HG02588 (cell line): ENCODE measurements at regions not wholly inside any gene's neighbourhood (a gene's known extent, or its start where the extent isn't known, plus 50 kb on each side); places are given as distances from the start of the nearest gene placed in this dataset.
A peak's percentile ranks its signal among the peaks of the same experiment; 100 is the strongest.

Source experiments
- ATAC-seq: cut with Tn5 transposase; IDR thresholded peaks from one replicate; pipeline ENCODE4 v1.9.1; 2021; ENCODE audit warnings: mild to moderate bottlenecking, moderate library complexity; ENCODE audit not compliant: unreplicated experiment

GRCh38 chr5:139733698-139734538, 61.7 kb upstream of the PSD2 start:
- ATAC-seq, result no peak

GRCh38 chr5:139734539-139734916, 61.1 kb upstream of the PSD2 start:
- ATAC-seq, result no peak

DNA sequence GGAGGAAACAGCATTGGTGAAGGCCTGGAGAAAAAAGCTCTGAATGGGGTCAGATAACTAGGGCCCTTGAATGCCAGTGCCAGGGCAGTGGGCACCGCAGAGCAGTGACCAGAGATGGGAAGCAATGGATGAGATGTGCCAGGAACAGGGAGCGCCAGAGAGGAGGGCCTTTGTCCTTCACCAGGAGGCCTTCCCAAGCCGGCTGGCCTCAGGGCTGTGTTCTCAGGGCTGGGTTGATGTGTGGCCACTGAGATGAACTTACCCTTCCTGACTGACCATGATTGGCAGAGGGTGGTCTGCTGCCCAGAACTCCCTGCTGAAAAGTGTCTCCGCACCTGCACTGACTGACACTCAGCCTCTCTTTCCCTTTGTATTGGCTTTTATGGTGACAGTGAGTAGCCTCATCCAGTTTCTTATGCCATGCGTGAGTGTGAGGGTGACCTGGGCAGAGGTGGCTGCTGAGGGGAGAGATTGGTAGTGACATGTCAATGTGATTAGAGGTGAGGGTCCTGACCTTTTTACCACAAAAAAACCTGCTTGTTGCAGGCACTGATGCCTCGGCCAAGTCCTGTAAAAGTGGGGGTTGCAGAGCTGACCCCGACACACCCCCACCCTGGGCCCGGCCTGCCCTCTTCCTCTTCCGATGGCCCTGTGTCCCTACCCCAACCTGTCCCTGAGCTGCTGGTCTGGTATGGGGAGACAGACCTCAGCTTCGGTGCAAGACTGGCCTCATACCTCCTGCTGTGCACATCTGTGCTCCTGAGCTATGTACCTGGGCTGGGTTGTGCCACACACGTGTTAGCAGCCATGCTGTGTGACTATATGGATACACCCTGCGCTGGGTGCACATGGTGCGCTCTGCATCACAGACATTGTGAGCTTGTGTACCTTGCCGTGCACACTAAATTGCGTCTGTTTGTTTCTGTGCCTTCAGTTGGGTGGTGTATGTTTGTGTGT, 57.1 kb upstream of the PSD2 start:
- no peak for ATAC-seq

GRCh38 chr5:139739150-139739974, 56.2 kb upstream of the PSD2 start:
- no peak for ATAC-seq

DNA sequence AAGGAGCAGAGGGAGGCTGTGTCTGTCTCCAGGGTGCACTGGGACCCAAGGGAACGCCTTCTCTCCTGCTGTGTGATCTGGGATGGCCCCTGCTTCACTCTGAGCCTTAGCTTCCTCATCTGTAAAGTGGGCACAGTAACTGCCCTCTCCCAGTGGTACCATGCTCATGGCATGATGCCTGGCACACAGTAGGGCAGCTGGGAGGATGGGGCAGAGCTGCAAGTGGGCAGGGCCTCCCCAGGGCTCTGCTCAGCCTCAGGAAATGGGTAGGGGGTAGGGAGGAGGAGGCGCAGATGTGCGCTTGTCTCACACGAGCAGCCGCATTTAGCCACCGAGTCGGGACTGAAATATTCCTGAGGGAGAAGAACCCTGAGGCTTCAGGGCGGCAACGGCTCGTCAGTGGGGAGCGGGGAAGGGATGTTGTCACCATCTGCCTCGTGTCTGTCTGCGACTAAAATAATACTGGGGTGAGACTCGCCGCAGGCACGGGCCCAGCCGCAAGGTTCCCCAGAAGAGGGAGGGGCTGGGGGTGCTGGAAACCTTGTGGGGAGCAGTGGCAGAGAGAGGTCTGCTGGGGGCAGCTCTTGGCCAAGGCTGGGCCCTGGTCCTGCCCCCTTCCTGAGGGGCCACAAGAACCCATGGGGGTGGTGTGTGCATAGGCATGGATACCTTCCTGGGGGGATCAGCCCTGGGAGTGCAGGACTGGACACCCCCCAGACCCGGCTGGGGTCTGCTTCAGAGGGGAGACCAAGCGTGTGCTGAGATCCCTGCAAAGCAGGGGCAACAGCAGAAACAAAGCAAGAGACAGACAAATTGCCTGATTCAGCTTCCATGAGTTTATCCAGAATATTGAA, 55.2 kb upstream of the PSD2 start:
- ATAC-seq, result no peak

DNA sequence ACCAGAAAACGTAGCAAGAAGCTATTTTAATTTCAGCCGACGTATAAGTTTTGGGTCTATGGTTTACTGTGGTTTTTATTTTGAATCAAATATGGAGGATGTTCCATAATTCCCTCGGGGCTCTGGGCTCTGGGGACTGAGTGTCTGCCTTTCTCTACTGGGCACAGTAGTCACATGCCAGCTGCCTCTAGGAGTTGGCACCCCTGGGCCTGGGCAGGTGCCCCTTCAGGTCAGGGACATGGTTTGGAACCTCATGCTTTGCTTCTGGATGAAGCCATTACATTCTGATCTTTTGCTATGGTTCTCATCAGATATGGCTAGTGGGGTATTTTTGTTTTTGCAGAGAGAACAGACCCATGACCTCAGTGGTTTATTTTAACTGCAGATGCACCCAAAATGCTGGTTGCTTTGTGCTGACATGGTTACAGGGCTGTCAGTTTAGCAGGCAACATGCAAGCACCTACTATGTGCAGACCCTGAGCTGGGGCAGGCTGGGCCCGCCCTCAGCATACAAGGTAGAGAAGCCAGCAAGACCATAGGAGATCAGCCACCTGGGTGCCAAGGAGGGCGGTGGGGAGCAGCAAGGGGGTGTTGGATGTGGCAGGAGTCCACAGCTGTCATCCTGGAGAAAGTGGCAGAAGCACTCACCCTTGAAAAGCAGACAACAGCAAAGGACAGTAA, 54.5 kb upstream of the PSD2 start:
- ATAC-seq, result no peak

DNA sequence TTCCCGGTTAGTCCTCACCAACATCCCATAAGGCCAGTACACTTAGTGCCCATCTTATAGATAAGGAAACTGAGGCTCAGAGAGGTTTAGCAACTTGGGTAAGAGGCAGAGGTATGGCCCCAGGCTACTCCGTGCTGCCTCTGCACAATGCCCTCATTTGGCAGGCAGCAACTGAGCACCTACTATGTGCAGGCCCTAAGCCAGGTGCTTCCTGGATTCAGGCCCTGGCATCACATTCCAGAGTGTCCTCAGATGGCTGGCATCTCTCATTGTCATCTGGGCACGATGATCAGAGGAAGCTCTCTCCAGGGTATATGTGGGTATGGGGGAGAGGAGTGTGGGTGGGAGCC, 53.8 kb upstream of the PSD2 start:
- no peak for ATAC-seq

- ATAC-seq, result no peak
Measured at GRCh38 chr5:139742173-139742903, 53.3 kb upstream of the PSD2 start.

DNA sequence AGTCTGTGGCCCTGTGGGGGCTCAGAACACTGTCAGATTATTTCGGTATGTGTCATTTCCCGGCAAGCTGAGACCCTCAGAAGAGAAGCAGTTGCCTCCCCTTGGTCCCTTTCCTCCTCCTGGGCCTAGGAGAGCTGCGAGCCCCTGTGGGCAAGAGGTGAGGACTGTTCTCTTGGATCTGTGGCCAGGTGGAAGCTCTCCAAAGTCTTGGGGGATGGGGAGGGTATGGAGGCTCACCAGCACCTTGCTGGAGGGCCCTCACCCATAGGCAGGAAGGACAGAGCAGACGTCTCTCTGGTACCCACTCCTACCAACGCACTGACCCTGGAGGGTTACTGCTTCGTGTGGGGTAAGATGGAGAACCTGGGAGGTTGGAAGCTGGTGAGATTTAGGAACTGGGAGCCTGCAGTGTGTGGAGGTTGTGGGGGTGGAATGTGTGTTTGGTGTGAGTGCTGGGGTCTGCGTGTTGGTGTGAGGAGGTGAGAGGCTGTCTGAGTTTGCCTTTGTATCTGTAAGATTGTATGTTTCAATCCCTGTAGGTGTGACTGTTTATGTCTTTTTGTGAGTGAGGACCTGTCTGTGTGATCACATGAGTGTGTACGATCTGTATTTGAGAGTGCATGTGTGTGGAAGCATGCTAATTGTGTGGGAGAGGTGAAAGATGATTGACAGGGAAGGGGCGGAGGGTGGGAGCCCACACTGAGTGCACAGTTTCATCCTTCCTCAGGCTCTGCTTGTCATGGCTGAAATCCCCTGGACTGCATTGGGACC, 52.4 kb upstream of the PSD2 start:
- ATAC-seq, result no peak

- ATAC-seq, result no peak
Measured at GRCh38 chr5:139743804-139744203, 51.8 kb upstream of the PSD2 start.

DNA sequence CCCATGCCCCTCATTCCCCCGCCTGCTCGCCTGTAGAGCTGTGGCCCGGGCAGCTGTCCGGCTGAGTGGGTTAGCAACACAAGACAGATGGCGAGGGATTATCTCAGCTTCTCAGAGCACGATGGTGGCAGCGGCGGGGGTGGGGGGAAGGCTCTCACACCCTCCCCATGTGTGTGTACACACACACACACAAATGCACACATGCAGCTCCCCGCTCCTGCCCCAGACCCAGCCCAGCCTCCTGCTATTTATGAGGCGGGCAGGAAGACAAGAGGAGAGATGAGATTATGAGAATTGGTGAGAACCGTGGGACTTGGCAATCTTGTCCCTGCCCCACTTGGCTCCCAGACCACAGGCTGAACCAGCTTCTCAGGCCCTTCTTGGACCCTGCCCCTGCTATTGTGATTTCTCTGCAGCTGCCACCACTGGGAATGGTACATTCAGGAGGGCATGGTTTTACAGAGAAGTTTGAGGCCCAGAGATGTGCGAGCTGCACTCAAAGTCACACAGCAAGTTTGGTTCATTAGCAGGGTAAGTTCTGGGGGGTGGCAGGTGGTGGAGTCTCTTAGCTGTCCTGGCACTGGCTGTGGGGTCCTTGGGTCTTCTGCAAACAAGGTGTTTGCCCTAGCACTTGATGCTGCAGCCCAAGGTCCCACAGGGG, 51.0 kb upstream of the PSD2 start:
- ATAC-seq, result no peak

DNA sequence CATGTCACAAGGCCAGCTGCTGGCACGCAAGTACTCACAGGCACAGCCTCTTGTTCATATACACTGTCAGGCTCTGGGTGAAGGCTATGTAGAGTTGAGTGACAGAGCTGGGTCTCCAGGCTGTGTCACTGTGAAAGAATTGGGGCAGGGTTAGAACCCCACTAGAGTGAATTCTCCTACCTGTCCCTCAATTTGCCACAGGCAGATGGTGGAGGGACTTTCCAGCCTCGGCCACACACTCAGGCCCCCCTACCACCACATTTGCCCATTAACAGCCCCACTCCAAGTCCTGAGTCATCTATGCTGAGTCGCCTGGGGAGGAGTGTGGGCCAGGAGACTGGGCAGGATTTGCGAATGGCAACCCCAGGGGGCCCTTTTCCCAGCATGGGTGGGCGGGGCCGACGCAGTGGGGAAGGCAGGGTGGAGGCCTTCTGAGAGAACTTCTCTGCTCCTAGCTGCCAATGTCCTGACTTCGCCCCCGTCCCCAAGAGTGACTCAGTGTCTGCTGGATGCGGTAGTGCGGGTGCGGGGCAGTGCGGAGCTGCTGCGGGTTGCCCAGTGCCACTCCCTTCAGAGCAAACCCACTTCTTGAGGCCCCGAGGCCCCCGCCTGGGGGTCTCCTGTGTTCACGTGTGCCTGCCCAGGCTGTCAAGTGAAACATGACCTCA, 50.3 kb upstream of the PSD2 start:
- ATAC-seq, result no peak

DNA sequence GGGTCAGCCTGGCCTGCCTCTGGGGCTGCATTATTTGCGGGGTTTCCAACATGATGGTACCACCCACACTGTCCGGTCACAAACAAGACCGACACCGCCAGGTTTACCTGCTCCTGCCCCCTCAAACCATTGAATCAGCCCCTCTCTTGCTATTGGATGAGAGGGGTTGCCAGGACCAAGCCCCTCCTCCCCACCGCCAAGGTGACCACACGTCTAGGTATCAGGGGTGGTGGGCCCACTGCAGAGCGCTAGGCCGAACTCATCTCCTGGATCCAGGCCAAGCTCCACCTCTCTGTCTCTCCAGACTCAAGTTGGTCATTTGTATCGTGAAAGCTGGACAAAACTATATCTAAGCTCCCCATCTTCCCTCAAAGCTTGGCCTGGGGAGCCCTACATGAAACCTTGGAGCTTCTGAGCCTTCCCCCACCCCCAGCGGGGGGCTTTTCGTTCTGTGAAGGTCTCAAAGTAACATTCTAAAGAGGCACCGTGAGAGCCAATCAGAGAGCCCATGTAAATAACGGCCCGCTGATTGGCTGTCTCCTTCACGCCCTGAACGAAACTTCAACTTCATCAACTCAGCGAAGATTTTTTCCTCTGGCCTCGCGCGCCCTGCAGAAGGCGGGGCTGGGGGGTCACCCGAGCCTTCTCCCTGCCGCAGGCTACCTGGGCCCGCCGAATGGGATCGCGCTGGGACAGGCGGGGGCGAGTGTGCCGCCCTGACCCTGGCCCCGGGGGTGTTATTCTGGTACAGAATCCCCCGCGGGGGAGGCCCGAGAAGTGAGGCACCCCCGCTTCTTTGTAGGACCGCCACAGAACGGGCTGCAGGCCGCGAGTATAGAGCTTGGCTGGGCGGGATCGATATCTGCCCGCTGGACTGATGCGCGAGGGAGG, 49.6 kb upstream of the PSD2 start:
- peak; percentile 31 for ATAC-seq
